GM23248 (cell line): ENCODE measurements at regions not wholly inside any gene's neighbourhood (a gene's known extent, or its start where the extent isn't known, plus 50 kb on each side); places are given as distances from the start of the nearest gene placed in this dataset.
"Not testable (repeated sequence)": the region's sequence is repeated elsewhere in the genome, so short reads cannot be mapped to it uniquely, and the experiment has no call there.

ENCODE experiments used
- DNase-seq: peaks from one replicate; pipeline ENCODE4 v3.0.0-alpha.2; 2015
- H2AFZ ChIP-seq: fragments of 200-600 bp; sonication (generic); 2 replicates; pipeline ENCODE4 v1.6.1; 2016; ENCODE audit warnings: antibody characterized with exemption
- H3F3A ChIP-seq: fragments of 200-600 bp; sonication (generic); 2 replicates; pipeline ENCODE4 v1.6.1; 2016; ENCODE audit warnings: mild to moderate bottlenecking, antibody characterized with exemption, mixed run types; ENCODE audit not compliant: insufficient read depth
- H3K27ac ChIP-seq: fragments of 200-600 bp; sonication (generic); 2 replicates; pipeline ENCODE4 v1.5.1; 2016; ENCODE audit warnings: mild to moderate bottlenecking
- H3K27me3 ChIP-seq: fragments of 200-600 bp; sonication (generic); replicated peaks from 2 replicates; pipeline ENCODE4 v1.6.1; 2016; ENCODE audit warnings: mild to moderate bottlenecking; ENCODE audit not compliant: insufficient read depth
- H3K36me3 ChIP-seq: fragments of 200-600 bp; sonication (generic); 2 replicates; pipeline ENCODE4 v1.6.1; 2016; ENCODE audit warnings: low read depth, mild to moderate bottlenecking
- H3K4me1 ChIP-seq: fragments of 200-600 bp; sonication (generic); 2 replicates; pipeline ENCODE4 v1.6.1; 2016; ENCODE audit warnings: mild to moderate bottlenecking; ENCODE audit not compliant: insufficient read depth
- H3K4me2 ChIP-seq: fragments of 200-600 bp; sonication (generic); one replicate; pipeline ENCODE4 v1.6.1; 2016; ENCODE audit warnings: mild to moderate bottlenecking; ENCODE audit not compliant: unreplicated experiment
- H3K4me3 ChIP-seq: fragments of 200-600 bp; sonication (generic); 2 replicates; pipeline ENCODE4 v1.5.1; 2016; ENCODE audit warnings: mild to moderate bottlenecking
- H3K79me2 ChIP-seq: fragments of 200-600 bp; sonication (generic); 2 replicates; pipeline ENCODE4 v1.6.1; 2016; ENCODE audit warnings: mild to moderate bottlenecking; ENCODE audit not compliant: insufficient read depth
- H3K9ac ChIP-seq: fragments of 200-600 bp; sonication (generic); 2 replicates; pipeline ENCODE4 v1.6.1; 2016; ENCODE audit warnings: mild to moderate bottlenecking
- H3K9me2 ChIP-seq: fragments of 200-600 bp; sonication (generic); 2 replicates; pipeline ENCODE4 v1.6.1; 2016; ENCODE audit warnings: mixed run types, mild to moderate bottlenecking, moderate library complexity; ENCODE audit not compliant: insufficient read depth
- H3K9me3 ChIP-seq: fragments of 200-600 bp; sonication (generic); one replicate; pipeline ENCODE4 v1.6.1; 2017; ENCODE audit warnings: low read depth
- H4K20me1 ChIP-seq: fragments of 200-600 bp; sonication (generic); 2 replicates; pipeline ENCODE4 v1.6.0; 2016; ENCODE audit not compliant: insufficient read depth
- EZH2 ChIP-seq: fragments of 200-600 bp; sonication (generic); IDR thresholded peaks from 2 replicates; pipeline ENCODE4 v1.6.1; 2018; ENCODE audit warnings: antibody characterized with exemption, mild to moderate bottlenecking; ENCODE audit not compliant: insufficient read depth, poor library complexity, severe bottlenecking
- EZH2phosphoT487 ChIP-seq: fragments of 200-600 bp; sonication (generic); IDR thresholded peaks from 2 replicates; pipeline ENCODE4 v1.6.1; 2018; ENCODE audit warnings: antibody characterized with exemption, moderate library complexity, mild to moderate bottlenecking, low read depth; ENCODE audit not compliant: insufficient read depth
- WGBS, 2 experiments: methylation state at CpG; one replicate each; pipeline ENCODE4 v1.1.6; 2015 to 2017; ENCODE audit warnings: low lambda C conversion rate in 2 of 2, low coverage in 1 of 2; ENCODE audit errors: missing lambda C conversion rate in 2 of 2; 5-methylcytosine and 5-hydroxymethylcytosine counted together
- in situ Hi-C: fragments of 300-500 bp; cut with MboI; formaldehyde crosslinking; loops from 2 replicates; pipeline ENCODE4 v1.15.0; 2020

- Histone ChIP-seq H3K27ac (no peak overlapping the region), H3F3A (no peaks in the 10 kb centered on the region), H3K9ac (no peak overlapping the region), H3K27me3 (peaks cover 9% of the 10 kb centered on the region; the same call in 1 of the 2 replicates), H3K4me2 (no peak overlapping the region), H3K4me3 (no peak overlapping the region), H3K9me2 (no peaks in the 10 kb centered on the region), H3K36me3 (no peaks in the 10 kb centered on the region), H4K20me1 (no peaks in the 10 kb centered on the region), H3K9me3 (no peaks in the 10 kb centered on the region), H2AFZ (no peak overlapping the region), H3K79me2 (no peaks in the 10 kb centered on the region), H3K4me1 (no peaks in the 10 kb centered on the region)
- 33 to 34% methylated on average over 3 of the region's 3 CpGs for WGBS, 2 experiments
- DNase-seq = no peak
- TF ChIP-seq EZH2phosphoT487 = no peak
- no peak for TF ChIP-seq EZH2
- in situ Hi-C loops = no loop called here
Measured at GRCh38 chr6:106745197-106745770, 115.9 kb downstream of the QRSL1 start.

GRCh38 chr6:106744781-106745180 lies 115.4 kb downstream of the QRSL1 start:
- Histone ChIP-seq H4K20me1 (no peaks in the 10 kb centered on the region), H2AFZ (no peak overlapping the region), H3K4me3 (no peak overlapping the region), H3K9me2 (no peaks in the 10 kb centered on the region), H3K9me3 (no peaks in the 10 kb centered on the region), H3K9ac (no peak overlapping the region), H3K36me3 (no peaks in the 10 kb centered on the region), H3K79me2 (no peaks in the 10 kb centered on the region), H3K4me2 (no peak overlapping the region), H3F3A (no peaks in the 10 kb centered on the region), H3K27me3 (peaks cover 9% of the 10 kb centered on the region; the same call in 1 of the 2 replicates), H3K27ac (no peak overlapping the region), H3K4me1 (no peaks in the 10 kb centered on the region)
- in situ Hi-C loops = no loop called here
- TF ChIP-seq EZH2phosphoT487 (no peak), EZH2 (no peak)
- no peak for DNase-seq
- WGBS, 2 experiments = 27 to 38% methylated on average over 2 of the region's 2 CpGs

- H3K4me3 ChIP-seq, DNase-seq, H3K27ac ChIP-seq, H3K9me2 ChIP-seq, H3F3A ChIP-seq, H3K36me3 ChIP-seq, H3K9me3 ChIP-seq, H3K79me2 ChIP-seq, H3K9ac ChIP-seq, H3K4me1 ChIP-seq, H2AFZ ChIP-seq, H3K27me3 ChIP-seq, H4K20me1 ChIP-seq, in situ Hi-C loops, H3K4me2 ChIP-seq: not testable (repeated sequence)
- WGBS, 2 experiments = 34 to 39% methylated on average over 2 of the region's 2 CpGs
Measured at GRCh38 chr6:106744029-106744428, 114.7 kb downstream of the QRSL1 start.

- H3K79me2 ChIP-seq = no peaks in the 10 kb centered on the region
- no peak overlapping the region for H2AFZ ChIP-seq
- no peaks in the 10 kb centered on the region for H3K4me1 ChIP-seq
- peaks cover 2% of the 10 kb centered on the region; the same call in 1 of the 2 replicates for H3K27me3 ChIP-seq
- in situ Hi-C loops = no loop called here
- no peaks in the 10 kb centered on the region for H4K20me1 ChIP-seq
- H3K9me2 ChIP-seq = no peaks in the 10 kb centered on the region
- H3F3A ChIP-seq = no peaks in the 10 kb centered on the region
- no peaks in the 10 kb centered on the region for H3K9me3 ChIP-seq
- TF ChIP-seq EZH2 = no peak
- TF ChIP-seq EZH2phosphoT487 = no peak
- no peak for DNase-seq
- no peak overlapping the region for H3K27ac ChIP-seq
- H3K9ac ChIP-seq = no peak overlapping the region
- H3K4me2 ChIP-seq = no peak overlapping the region
- no peak overlapping the region for H3K4me3 ChIP-seq
- no peaks in the 10 kb centered on the region for H3K36me3 ChIP-seq
- 19 to 29% methylated on average over 2 of the region's 2 CpGs for WGBS, 2 experiments
Measured at GRCh38 chr6:106743612-106744011, 114.2 kb downstream of the QRSL1 start.

- no peak for TF ChIP-seq EZH2phosphoT487
- no peak for TF ChIP-seq EZH2
- WGBS, 2 experiments = 24 to 32% methylated on average over 3 of the region's 3 CpGs
- no peak for DNase-seq
- H3K9ac ChIP-seq = no peak overlapping the region
- no peak overlapping the region for H3K4me2 ChIP-seq
- no peaks in the 10 kb centered on the region for H3K36me3 ChIP-seq
- no peaks in the 10 kb centered on the region for H4K20me1 ChIP-seq
- H3K27me3 ChIP-seq = no peaks in the 10 kb centered on the region; the same call in 1 of the 2 replicates
- H3K4me3 ChIP-seq = no peak overlapping the region
- H2AFZ ChIP-seq = no peak overlapping the region
- no peak overlapping the region for H3K27ac ChIP-seq
- no peaks in the 10 kb centered on the region for H3K4me1 ChIP-seq
- no peaks in the 10 kb centered on the region for H3K9me2 ChIP-seq
- in situ Hi-C loops = no loop called here
- H3K9me3 ChIP-seq = no peaks in the 10 kb centered on the region
- no peaks in the 10 kb centered on the region for H3F3A ChIP-seq
- H3K79me2 ChIP-seq = no peaks in the 10 kb centered on the region
Measured at GRCh38 chr6:106740287-106740686, 110.9 kb downstream of the QRSL1 start.
